ENCODE measurements at regions not wholly inside any gene's neighbourhood (a gene's known extent, or its start where the extent isn't known, plus 50 kb on each side); places are given as distances from the start of the nearest gene placed in this dataset.

GRCh38 chr7:4394736-4395135 lies 287.4 kb upstream of the FOXK1 start:
- TF ChIP-seq EZH2phosphoT487 (IDR thresholded peaks at IDR 0.05; ENCODE audit: low read depth, severe bottlenecking, unreplicated experiment) (no peak), CTCF (IDR thresholded peaks at IDR 0.05; ENCODE audit: poor library complexity) (no peak), EZH2 (IDR thresholded peaks at IDR 0.05; ENCODE audit: borderline replicate concordance) (no peak)
